Loucy (cell line): ENCODE measurements at regions not wholly inside any gene's neighbourhood (a gene's known extent, or its start where the extent isn't known, plus 50 kb on each side); places are given as distances from the start of the nearest gene placed in this dataset.

Source experiments
- H2AFZ ChIP-seq: fragments of 200-600 bp; sonication (generic); 2 replicates; pipeline ENCODE4 v1.6.0; 2016; ENCODE audit warnings: antibody characterized with exemption, mild to moderate bottlenecking, low read length, moderate library complexity
- H3F3A ChIP-seq: fragments of 200-600 bp; 2 replicates; pipeline ENCODE4 v1.6.0; 2016; ENCODE audit warnings: antibody characterized with exemption, low read depth, mild to moderate bottlenecking
- H3K27me3 ChIP-seq: fragments of 200-600 bp; sonication (generic); 2 replicates; pipeline ENCODE4 v1.6.1; 2014; ENCODE audit warnings: low read length, mild to moderate bottlenecking; ENCODE audit not compliant: insufficient read depth, poor library complexity, severe bottlenecking
- H3K36me3 ChIP-seq: fragments of 200-600 bp; sonication (generic); 2 replicates; pipeline ENCODE4 v1.6.1; 2016; ENCODE audit warnings: low read length; ENCODE audit not compliant: insufficient read depth
- H3K4me1 ChIP-seq: fragments of 200-600 bp; sonication (generic); 2 replicates; pipeline ENCODE4 v1.5.1; 2014; ENCODE audit warnings: low read length, mild to moderate bottlenecking; ENCODE audit not compliant: insufficient read depth, poor library complexity, severe bottlenecking
- H3K4me2 ChIP-seq: fragments of 200-600 bp; sonication (generic); 2 replicates; pipeline ENCODE4 v1.6.0; 2014; ENCODE audit warnings: antibody characterized with exemption, low read length, low read depth, mild to moderate bottlenecking; ENCODE audit not compliant: poor library complexity, severe bottlenecking
- H3K4me3 ChIP-seq: fragments of 200-600 bp; sonication (generic); 2 replicates; pipeline ENCODE4 v1.5.1; 2014; ENCODE audit warnings: low read length, mild to moderate bottlenecking, mixed read lengths; ENCODE audit not compliant: poor library complexity, severe bottlenecking
- H3K79me2 ChIP-seq: fragments of 200-600 bp; sonication (generic); 2 replicates; pipeline ENCODE4 v1.6.1; 2014; ENCODE audit warnings: low read length; ENCODE audit not compliant: insufficient read depth
- H3K9ac ChIP-seq: fragments of 200-600 bp; sonication (generic); 2 replicates; pipeline ENCODE4 v1.6.0; 2014; ENCODE audit warnings: mild to moderate bottlenecking, low read depth, low read length, moderate library complexity; ENCODE audit not compliant: poor library complexity, severe bottlenecking
- H3K9me2 ChIP-seq: fragments of 200-600 bp; sonication (generic); replicated peaks from 2 replicates; pipeline ENCODE4 v1.6.1; 2016; ENCODE audit warnings: low read depth, low read length, mixed read lengths
- H3K9me3 ChIP-seq: fragments of 200-600 bp; sonication (generic); 2 replicates; pipeline ENCODE4 v1.6.1; 2014; ENCODE audit warnings: mild to moderate bottlenecking, antibody characterized with exemption, low read length, low read depth; ENCODE audit not compliant: insufficient read depth
- H4K20me1 ChIP-seq: fragments of 200-600 bp; sonication (generic); 2 replicates; pipeline ENCODE4 v1.6.0; 2014; ENCODE audit warnings: antibody characterized with exemption, low read length, mild to moderate bottlenecking; ENCODE audit not compliant: insufficient read depth, poor library complexity, severe bottlenecking
- CTCF ChIP-seq: fragments of 200-600 bp; sonication (generic); conservative IDR thresholded peaks from 2 replicates; pipeline ENCODE4 v1.5.1; 2014; ENCODE audit warnings: mild to moderate bottlenecking, antibody characterized with exemption, low read length
- EZH2phosphoT487 ChIP-seq: fragments of 200-600 bp; IDR thresholded peaks from 2 replicates; pipeline ENCODE4 v1.6.1; 2018; ENCODE audit warnings: antibody characterized with exemption, mild to moderate bottlenecking, moderate library complexity, borderline replicate concordance

DNA sequence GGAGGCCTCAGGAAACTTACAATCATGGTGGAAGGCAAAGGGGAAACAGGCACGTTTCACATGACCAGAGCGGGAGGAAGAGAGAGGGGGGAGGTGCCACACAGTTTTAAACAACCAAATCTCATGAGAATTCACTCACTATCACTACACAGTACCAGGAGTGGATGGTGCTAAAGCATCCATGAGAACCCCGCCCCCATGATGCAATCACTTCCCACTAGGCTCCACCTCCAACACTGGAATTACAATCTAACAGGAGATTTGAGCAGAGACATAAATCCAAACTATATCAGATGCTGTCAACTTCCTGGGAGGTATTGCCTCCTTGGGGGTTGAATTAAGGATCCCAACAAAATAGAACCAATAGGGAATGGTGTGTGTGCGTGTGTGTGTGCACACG lies 407.1 kb downstream of the MED10 start:
- Histone ChIP-seq H4K20me1 (no peaks in the 10 kb centered on the region), H3K9me2 (no peaks in the 10 kb centered on the region), H3K9ac (no peak overlapping the region), H3K4me3 (no peak overlapping the region), H3K4me1 (no peaks in the 10 kb centered on the region), H3K79me2 (no peaks in the 10 kb centered on the region), H3K27me3 (no peaks in the 10 kb centered on the region), H2AFZ (no peak overlapping the region), H3K36me3 (no peaks in the 10 kb centered on the region), H3F3A (no peaks in the 10 kb centered on the region), H3K9me3 (peaks cover 5% of the 10 kb centered on the region; the same call in 1 of the 2 replicates), H3K4me2 (no peak overlapping the region)
- TF ChIP-seq EZH2phosphoT487, result no peak
- no peak for TF ChIP-seq CTCF

GRCh38 chr5:5969942-5970483 lies 408.3 kb downstream of the MED10 start:
- Histone ChIP-seq H2AFZ (no peak overlapping the region), H3K9me2 (no peaks in the 10 kb centered on the region), H3K4me3 (no peak overlapping the region), H3K27me3 (no peaks in the 10 kb centered on the region), H3F3A (no peaks in the 10 kb centered on the region), H3K4me1 (no peaks in the 10 kb centered on the region), H3K9me3 (peaks cover 5% of the 10 kb centered on the region; the same call in 1 of the 2 replicates), H3K9ac (no peak overlapping the region), H3K79me2 (no peaks in the 10 kb centered on the region), H3K4me2 (no peak overlapping the region), H4K20me1 (no peaks in the 10 kb centered on the region), H3K36me3 (no peaks in the 10 kb centered on the region)
- no peak for TF ChIP-seq EZH2phosphoT487
- no peak for TF ChIP-seq CTCF

DNA sequence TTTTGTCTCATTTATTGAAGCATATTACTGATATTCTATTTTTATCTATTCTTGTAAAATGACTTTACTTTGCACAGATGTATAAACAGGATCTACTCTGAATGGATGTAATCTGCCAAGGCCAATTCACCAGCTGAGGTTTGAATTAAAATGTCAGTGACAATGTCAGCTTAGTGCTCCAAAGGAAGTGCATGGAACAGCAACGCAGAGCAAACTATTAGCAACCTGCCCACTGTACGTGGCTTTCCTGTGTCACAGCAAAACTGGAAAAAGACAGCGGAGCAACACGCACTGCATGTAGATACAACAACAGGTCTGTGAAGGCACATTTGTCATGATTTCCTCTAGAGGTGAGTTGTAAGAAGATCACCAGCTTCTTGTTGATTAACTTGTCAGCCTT lies 409.4 kb downstream of the MED10 start:
- H3K4me1 ChIP-seq, result no peaks in the 10 kb centered on the region
- TF ChIP-seq EZH2phosphoT487 (no peak), CTCF (no peak)
- no peak overlapping the region for H3K4me2 ChIP-seq

More for the DNA sequence above, 409.4 kb downstream of the MED10 start:
- Histone ChIP-seq H3K79me2 (no peaks in the 10 kb centered on the region), H3K36me3 (no peaks in the 10 kb centered on the region), H3K4me3 (no peak overlapping the region), H2AFZ (no peak overlapping the region), H3K27me3 (no peaks in the 10 kb centered on the region), H3K9ac (no peak overlapping the region), H4K20me1 (no peaks in the 10 kb centered on the region), H3F3A (no peaks in the 10 kb centered on the region), H3K9me2 (no peaks in the 10 kb centered on the region), H3K9me3 (peaks cover 5% of the 10 kb centered on the region; the same call in 1 of the 2 replicates)
